Mucosa of gallbladder (tissue), 1 donor: ENCODE measurements at regions not wholly inside any gene's neighbourhood (a gene's known extent, or its start where the extent isn't known, plus 50 kb on each side); places are given as distances from the start of the nearest gene placed in this dataset.
"Not testable (repeated sequence)": the region's sequence is repeated elsewhere in the genome, so short reads cannot be mapped to it uniquely, and the experiment has no call there.

Source experiments
- DNase-seq: peaks from one replicate; pipeline ENCODE4 v3.0.0-alpha.2; 2020; ENCODE audit warnings: low spot score
- donor health status: DM: no; HTN: no; CAD: no.

- no peak for DNase-seq
Measured at GRCh38 chr11:67776852-67777520, 102.6 kb upstream of the ALDH3B2 start.

- DNase-seq, result not testable (repeated sequence)
Measured at GRCh38 chr11:67774175-67774574, 99.8 kb upstream of the ALDH3B2 start.

- DNase-seq, result not testable (repeated sequence)
Measured at GRCh38 chr11:67768001-67768730, 93.7 kb upstream of the ALDH3B2 start.

GRCh38 chr11:67761211-67761610 is 86.8 kb upstream of the ALDH3B2 start:
- DNase-seq, result not testable (repeated sequence)

GRCh38 chr11:67759321-67759720 is 84.9 kb upstream of the ALDH3B2 start:
- DNase-seq, result not testable (repeated sequence)

GRCh38 chr11:67758467-67758866 is 84.0 kb upstream of the ALDH3B2 start:
- not testable (repeated sequence) for DNase-seq

GRCh38 chr11:67758009-67758408 is 83.6 kb upstream of the ALDH3B2 start:
- not testable (repeated sequence) for DNase-seq

GRCh38 chr11:67753820-67754219 is 79.4 kb upstream of the ALDH3B2 start:
- not testable (repeated sequence) for DNase-seq

- DNase-seq, result no peak
Measured at GRCh38 chr11:67745181-67745726, 70.8 kb upstream of the ALDH3B2 start.

- not testable (repeated sequence) for DNase-seq
Measured at GRCh38 chr11:67744231-67744630, 69.8 kb upstream of the ALDH3B2 start.

GRCh38 chr11:67738231-67738630 is 63.8 kb upstream of the ALDH3B2 start:
- not testable (repeated sequence) for DNase-seq

- not testable (repeated sequence) for DNase-seq
Measured at GRCh38 chr11:67737562-67738080, 63.2 kb upstream of the ALDH3B2 start.

GRCh38 chr11:67732045-67732787 is 57.8 kb upstream of the ALDH3B2 start:
- DNase-seq, result no peak

GRCh38 chr11:67731583-67731982 is 57.2 kb upstream of the ALDH3B2 start:
- no peak for DNase-seq

GRCh38 chr11:67728163-67728571 is 53.7 kb upstream of the ALDH3B2 start:
- DNase-seq, result peak; percentile 39

GRCh38 chr11:67727066-67728040 is 52.9 kb upstream of the ALDH3B2 start:
- not testable (repeated sequence) for DNase-seq
